Choroid plexus epithelial cell (primary cell): ENCODE measurements at regions not wholly inside any gene's neighbourhood (a gene's known extent, or its start where the extent isn't known, plus 50 kb on each side); places are given as distances from the start of the nearest gene placed in this dataset.

Source experiments
- DNase-seq: peaks from one replicate; pipeline ENCODE4 v3.0.0-alpha.2; 2010; ENCODE audit warnings: low read depth
- H3K4me3 ChIP-seq: 2 replicates; pipeline ENCODE4 v1.5.1; 2011; ENCODE audit warnings: low read depth, mild to moderate bottlenecking, control low read depth, low read length, moderate library complexity
- TF ChIP-seq, protein P1 (sequence below): conservative IDR thresholded peaks from 2 replicates; pipeline ENCODE4 v1.5.1; 2011; ENCODE audit warnings: low read depth, mild to moderate bottlenecking, control low read depth, inconsistent platforms, low read length, moderate library complexity

DNA sequence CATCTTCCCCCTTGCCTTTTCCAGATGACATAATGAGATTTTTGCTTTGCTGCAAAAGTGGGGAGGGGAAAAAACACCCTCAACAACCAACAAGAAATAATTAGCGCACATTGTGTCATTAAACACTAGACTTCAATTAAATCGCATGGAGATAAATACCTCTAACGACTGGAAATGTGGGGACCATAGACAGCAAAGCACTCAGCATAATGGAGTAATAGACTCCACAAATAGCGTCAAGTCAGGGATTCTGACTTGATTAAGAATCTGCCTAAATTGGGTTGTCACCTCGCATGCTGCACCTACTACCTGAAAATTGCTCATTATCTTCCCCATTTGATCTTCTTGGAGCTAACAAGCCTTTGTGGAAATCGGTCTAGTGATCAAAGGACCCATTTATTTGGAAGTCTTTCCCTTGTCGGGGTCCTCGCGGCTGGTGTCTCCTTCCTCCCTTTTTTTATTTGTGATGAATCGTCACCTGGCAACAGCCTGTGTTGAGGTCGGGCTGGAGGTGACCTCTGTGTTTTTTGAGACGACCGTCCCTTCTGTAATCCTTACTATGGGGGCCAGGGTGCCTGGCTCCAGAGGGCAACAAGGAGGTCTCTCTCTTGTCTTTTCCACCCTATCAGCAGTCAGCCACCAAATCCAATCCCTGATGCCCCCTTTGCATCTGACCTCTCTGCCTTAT, 75.3 kb upstream of the IGSF21 start:
- TF ChIP-seq, protein P1, sequence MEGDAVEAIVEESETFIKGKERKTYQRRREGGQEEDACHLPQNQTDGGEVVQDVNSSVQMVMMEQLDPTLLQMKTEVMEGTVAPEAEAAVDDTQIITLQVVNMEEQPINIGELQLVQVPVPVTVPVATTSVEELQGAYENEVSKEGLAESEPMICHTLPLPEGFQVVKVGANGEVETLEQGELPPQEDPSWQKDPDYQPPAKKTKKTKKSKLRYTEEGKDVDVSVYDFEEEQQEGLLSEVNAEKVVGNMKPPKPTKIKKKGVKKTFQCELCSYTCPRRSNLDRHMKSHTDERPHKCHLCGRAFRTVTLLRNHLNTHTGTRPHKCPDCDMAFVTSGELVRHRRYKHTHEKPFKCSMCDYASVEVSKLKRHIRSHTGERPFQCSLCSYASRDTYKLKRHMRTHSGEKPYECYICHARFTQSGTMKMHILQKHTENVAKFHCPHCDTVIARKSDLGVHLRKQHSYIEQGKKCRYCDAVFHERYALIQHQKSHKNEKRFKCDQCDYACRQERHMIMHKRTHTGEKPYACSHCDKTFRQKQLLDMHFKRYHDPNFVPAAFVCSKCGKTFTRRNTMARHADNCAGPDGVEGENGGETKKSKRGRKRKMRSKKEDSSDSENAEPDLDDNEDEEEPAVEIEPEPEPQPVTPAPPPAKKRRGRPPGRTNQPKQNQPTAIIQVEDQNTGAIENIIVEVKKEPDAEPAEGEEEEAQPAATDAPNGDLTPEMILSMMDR = no peak
- no peak overlapping the region for H3K4me3 ChIP-seq
- no peak for DNase-seq

DNA sequence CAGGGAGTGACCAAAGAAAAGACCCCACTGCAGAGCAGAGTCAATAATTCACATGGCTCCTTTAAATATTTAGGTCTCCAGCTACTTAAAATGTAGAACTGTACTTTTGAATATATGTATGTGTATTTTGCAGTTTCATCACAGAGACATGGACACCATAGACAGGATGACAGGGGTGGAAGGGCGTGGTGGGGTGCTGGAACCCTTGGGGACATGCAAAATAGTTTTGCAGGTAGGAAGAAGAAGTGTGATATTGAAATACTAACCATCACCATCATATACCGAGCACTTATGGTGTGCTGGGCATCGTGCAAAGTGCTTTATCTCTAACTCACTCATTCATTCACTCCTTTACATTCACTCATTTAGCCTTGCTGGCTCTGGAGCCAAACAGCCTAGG, 72.5 kb upstream of the IGSF21 start:
- no peak overlapping the region for H3K4me3 ChIP-seq
- DNase-seq = no peak
- TF ChIP-seq, protein P1 = no peak

DNA sequence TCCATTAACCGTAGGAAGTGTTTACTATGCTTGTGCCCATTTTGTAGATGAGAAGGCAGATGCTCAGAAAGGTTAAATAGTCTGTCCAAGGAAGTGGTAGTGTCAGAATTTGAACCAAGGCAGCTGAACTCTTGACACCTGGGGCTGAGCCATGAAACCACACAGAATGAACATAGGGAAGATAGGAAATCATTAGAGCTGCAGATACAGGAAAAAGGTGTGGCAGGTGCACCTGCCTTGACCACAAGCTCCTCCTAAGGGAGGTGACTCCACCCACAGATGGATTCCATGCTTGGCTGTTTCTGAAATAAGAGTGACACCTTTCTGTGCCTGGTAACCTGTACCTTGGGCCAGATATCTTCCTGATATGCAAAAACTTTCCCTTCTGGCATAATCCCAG, 69.9 kb upstream of the IGSF21 start:
- no peak for DNase-seq
- no peak overlapping the region for H3K4me3 ChIP-seq
- TF ChIP-seq, protein P1 = no peak

- H3K4me3 ChIP-seq = no peak overlapping the region
- TF ChIP-seq, protein P1 = no peak
- no peak for DNase-seq
These were observed 69.5 kb upstream of the IGSF21 start for GRCh38 chr1:18038051-18038450.

GRCh38 chr1:18039102-18039501, 68.5 kb upstream of the IGSF21 start:
- TF ChIP-seq, protein P1 = no peak
- DNase-seq = no peak
- H3K4me3 ChIP-seq = no peak overlapping the region

- TF ChIP-seq, protein P1 = no peak
- no peak for DNase-seq
- no peak overlapping the region for H3K4me3 ChIP-seq
These were observed 66.5 kb upstream of the IGSF21 start for GRCh38 chr1:18041102-18041501.

GRCh38 chr1:18041685-18042355, 65.8 kb upstream of the IGSF21 start:
- DNase-seq = no peak
- TF ChIP-seq, protein P1 = no peak
- no peak overlapping the region for H3K4me3 ChIP-seq
